Lower leg skin (tissue), 4 donors: ENCODE measurements at regions not wholly inside any gene's neighbourhood (a gene's known extent, or its start where the extent isn't known, plus 50 kb on each side); places are given as distances from the start of the nearest gene placed in this dataset.

Source experiments
- DNase-seq, 2 donors: peaks; one replicate each; pipeline ENCODE4 v3.0.0-alpha.2; 2019; ENCODE audit warnings: low spot score in 2 of 2
- H3K4me3 ChIP-seq: fragments of 200-600 bp; sonication (generic); 2 replicates; pipeline ENCODE4 v1.5.1; 2017; ENCODE audit warnings: mild to moderate bottlenecking, low read depth; ENCODE audit not compliant: poor library complexity, severe bottlenecking
- POLR2A ChIP-seq, 2 donors: fragments of 450-650 bp; IDR thresholded peaks; one replicate each; pipeline ENCODE4 v1.6.1; 2016 to 2017; ENCODE audit warnings: antibody characterized with exemption in 2 of 2, mild to moderate bottlenecking in 1 of 2, moderate library complexity in 1 of 2
- WGBS, 2 donors: methylation state at CpG; one replicate each; pipeline ENCODE4 v1.1.5; 2018; 5-methylcytosine and 5-hydroxymethylcytosine counted together
- intact Hi-C: fragments of 100-400 bp; cut with DNase I; formaldehyde crosslinking; loops from one replicate; pipeline ENCODE4 v1.15.0; 2023; ENCODE audit warnings: low total_unique reads
- TF ChIP-seq, protein P1 (sequence below), 3 donors: fragments of 450-650 bp; IDR thresholded peaks; one replicate each; pipeline ENCODE4 v1.5.1; 2016; ENCODE audit warnings: antibody characterized with exemption in 3 of 3, mild to moderate bottlenecking in 3 of 3, moderate library complexity in 2 of 3

DNA sequence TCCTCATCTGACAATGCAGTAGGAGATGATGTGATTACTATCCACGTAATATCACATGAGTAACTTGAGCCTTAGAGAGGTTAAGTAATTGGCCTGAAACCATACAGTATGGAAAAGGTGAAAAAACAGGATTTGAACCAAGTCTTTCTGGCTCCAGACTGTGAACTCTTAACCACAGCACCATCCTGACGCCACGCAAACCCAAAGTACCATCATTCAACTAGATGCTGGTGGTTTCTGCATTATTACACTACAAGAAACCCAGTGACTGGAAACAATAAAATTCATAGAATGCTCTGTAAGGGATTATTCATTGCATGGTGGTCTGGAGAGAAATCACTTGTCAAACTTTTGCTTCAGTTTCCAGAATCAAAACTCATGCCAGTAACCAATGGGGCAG lies 90.7 kb downstream of the MAB21L3 start:
- DNase-seq, result no peak
- WGBS, 2 donors, result 90% methylated on average over 3 of the region's 3 CpGs
- intact Hi-C loops, result no loop called here
- no peak for TF ChIP-seq POLR2A (IDR thresholded peaks at IDR 0.05)
- TF ChIP-seq, protein P1, sequence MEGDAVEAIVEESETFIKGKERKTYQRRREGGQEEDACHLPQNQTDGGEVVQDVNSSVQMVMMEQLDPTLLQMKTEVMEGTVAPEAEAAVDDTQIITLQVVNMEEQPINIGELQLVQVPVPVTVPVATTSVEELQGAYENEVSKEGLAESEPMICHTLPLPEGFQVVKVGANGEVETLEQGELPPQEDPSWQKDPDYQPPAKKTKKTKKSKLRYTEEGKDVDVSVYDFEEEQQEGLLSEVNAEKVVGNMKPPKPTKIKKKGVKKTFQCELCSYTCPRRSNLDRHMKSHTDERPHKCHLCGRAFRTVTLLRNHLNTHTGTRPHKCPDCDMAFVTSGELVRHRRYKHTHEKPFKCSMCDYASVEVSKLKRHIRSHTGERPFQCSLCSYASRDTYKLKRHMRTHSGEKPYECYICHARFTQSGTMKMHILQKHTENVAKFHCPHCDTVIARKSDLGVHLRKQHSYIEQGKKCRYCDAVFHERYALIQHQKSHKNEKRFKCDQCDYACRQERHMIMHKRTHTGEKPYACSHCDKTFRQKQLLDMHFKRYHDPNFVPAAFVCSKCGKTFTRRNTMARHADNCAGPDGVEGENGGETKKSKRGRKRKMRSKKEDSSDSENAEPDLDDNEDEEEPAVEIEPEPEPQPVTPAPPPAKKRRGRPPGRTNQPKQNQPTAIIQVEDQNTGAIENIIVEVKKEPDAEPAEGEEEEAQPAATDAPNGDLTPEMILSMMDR (IDR thresholded peaks at IDR 0.05), result no peak
- H3K4me3 ChIP-seq, result no peak overlapping the region

DNA sequence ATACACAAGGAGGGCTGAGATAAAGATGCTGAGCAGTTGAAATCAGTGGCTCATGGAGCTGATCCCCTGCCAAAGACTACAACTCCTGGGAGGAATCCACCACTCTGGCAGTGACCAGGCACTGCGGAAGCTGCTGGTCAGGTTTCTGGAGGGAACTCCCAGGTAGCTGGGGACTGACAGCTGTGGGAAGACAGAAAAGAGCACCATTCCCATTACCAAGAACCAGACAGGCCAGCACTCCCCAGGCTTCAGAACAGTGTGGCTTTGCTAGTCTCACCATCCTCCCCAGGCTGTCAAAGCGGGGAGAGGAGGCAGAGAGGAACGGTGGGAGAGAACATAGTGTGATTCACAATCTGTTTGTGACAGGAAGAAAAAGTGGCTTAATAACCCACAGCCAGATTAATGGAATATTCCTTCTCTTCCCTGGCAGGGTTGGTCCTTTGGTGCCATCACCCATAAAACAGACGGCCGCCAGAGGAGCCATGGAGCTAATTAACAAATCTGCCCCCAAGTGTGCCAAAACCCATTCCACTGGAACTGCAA lies 92.1 kb downstream of the MAB21L3 start:
- 55% methylated on average over 5 of the region's 5 CpGs for WGBS, 2 donors
- no peak overlapping the region for H3K4me3 ChIP-seq
- TF ChIP-seq POLR2A (IDR thresholded peaks at IDR 0.05), result no peak
- TF ChIP-seq, protein P1 (IDR thresholded peaks at IDR 0.05), result no peak
- no peak for DNase-seq
- intact Hi-C loops, result no loop called here

DNA sequence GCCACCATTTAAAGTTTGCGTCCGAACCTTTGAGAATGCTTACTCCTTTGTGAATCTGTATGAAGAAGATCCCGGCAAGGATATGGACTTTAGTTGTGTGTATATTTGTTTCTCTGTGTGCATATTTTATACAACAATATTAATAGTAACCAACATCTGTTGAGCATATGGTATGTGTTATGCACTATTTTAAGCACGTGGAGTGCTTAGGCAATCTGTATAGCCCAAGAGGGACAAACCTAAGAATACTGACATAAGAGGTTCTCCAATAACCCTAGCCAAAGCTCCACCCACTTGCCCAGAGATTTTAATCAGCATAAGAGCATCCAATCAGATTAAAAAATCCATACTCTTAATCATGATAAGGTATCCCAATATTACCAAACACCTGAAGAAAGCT lies 92.7 kb downstream of the MAB21L3 start:
- DNase-seq, result no peak
- H3K4me3 ChIP-seq, result no peak overlapping the region

DNA sequence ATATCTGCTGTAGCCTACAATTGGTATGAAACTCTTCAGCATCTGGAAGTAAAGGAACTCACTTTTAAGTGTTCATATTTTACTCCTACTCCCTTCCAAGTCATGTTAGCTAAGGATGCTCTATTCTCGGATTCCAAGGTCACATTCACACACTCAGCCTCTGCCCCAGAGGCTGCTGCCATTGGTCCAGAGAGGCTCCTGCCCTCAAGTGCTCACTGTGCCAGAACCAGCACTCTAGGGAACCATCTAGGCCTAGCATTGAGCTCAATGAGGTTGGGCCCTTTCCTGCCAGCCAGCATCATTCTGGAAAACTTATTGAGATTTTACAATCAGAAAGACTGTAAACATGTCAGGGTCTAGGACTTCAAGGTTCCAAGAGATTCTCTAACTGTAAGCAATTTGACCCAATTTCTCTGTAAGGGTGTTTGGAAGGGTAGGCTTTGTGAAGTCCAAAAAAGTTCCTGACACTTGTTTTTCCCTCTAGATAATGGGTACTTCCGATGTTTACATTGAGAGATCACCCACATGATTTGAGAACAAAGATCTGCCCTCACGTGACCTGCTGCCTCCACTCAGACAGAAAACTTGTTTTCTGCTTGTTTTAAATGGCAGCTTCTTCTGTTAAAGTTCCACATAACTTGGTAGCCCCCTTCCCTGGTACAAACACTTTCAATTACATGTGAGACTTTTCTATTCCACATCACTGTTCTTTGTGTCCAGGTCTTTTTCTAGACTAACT lies 94.9 kb downstream of the MAB21L3 start:
- no peak overlapping the region for H3K4me3 ChIP-seq
- WGBS, 2 donors, result 84 to 96% methylated on average over 3 of the region's 3 CpGs
- no peak for DNase-seq
- TF ChIP-seq, protein P1 (IDR thresholded peaks at IDR 0.05), result no peak
- TF ChIP-seq POLR2A (IDR thresholded peaks at IDR 0.05), result no peak
- intact Hi-C loops, result no loop called here

More for the DNA sequence above, 92.7 kb downstream of the MAB21L3 start:
- intact Hi-C loops, result no loop called here
- TF ChIP-seq POLR2A (IDR thresholded peaks at IDR 0.05), result no peak
- TF ChIP-seq, protein P1 (IDR thresholded peaks at IDR 0.05), result no peak
- WGBS, 2 donors, result 53 to 72% methylated on average over 4 of the region's 4 CpGs

DNA sequence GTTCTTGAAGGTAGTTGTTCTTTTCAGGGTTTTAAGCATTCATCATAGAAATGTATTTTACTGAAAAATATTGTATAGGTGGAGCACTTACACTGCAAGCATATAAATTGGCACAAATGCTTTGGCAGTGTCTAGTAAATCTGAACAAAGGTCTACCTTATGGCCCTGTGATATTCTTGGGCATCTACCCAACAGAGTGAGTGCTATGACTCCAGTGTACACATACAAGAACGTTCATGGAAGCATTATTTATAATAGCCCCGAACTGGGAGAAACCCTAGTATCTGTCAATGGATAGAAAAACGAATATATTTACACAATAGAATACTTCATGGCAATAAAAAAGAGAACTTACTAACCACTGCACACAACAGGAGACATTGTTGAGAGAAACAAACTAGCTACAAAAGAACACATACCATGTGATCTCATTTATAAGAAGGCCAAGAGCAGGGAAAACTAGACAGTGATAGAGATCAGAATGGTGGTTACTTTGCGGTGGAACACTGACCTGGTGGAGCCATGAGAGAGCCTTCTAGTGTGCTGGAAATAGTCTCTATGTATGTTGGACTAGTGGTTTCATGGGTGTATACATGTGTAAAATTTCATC lies 96.0 kb downstream of the MAB21L3 start:
- H3K4me3 ChIP-seq, result no peak overlapping the region
- 77 to 78% methylated on average over 4 of the region's 4 CpGs for WGBS, 2 donors
- intact Hi-C loops, result no loop called here
- TF ChIP-seq, protein P1 (IDR thresholded peaks at IDR 0.05), result no peak
- no peak for DNase-seq
